Calu3 (cell line): ENCODE measurements at regions not wholly inside any gene's neighbourhood (a gene's known extent, or its start where the extent isn't known, plus 50 kb on each side); places are given as distances from the start of the nearest gene placed in this dataset.

ENCODE experiments used
- BruUV-seq: library from RNA; stranded (reverse); fragments of 400-500 nt; replicated peaks from 2 replicates; lab custom pipeline; 2021; lab: Mats Ljungman, UMichigan
- CTCF ChIA-PET: fragments of 300-600 bp; sonication (Branson Sonifier 250); formaldehyde crosslinking; loops from one replicate; lab custom pipeline; 2022; ENCODE audit warnings: antibody characterized with exemption; lab: Charles Lee
- DNase-seq: peaks from one replicate; pipeline ENCODE4 v3.0.0; 2022
- H3K27ac Mint-ChIP-seq: one replicate; pipeline ENCODE4 v1.8.0; 2022; ENCODE audit warnings: mixed read lengths; ENCODE audit not compliant: unreplicated experiment
- H3K27me3 Mint-ChIP-seq: one replicate; pipeline ENCODE4 v1.8.0; 2022; ENCODE audit warnings: mixed read lengths; ENCODE audit not compliant: unreplicated experiment
- H3K36me3 Mint-ChIP-seq: one replicate; pipeline ENCODE4 v1.8.0; 2022; ENCODE audit warnings: mild to moderate bottlenecking, moderate library complexity, mixed read lengths; ENCODE audit not compliant: insufficient read depth, unreplicated experiment
- H3K4me1 Mint-ChIP-seq: one replicate; pipeline ENCODE4 v1.8.0; 2022; ENCODE audit warnings: mild to moderate bottlenecking, low read depth, mixed read lengths; ENCODE audit not compliant: unreplicated experiment
- H3K4me3 Mint-ChIP-seq: one replicate; pipeline ENCODE4 v1.8.0; 2022; ENCODE audit warnings: mild to moderate bottlenecking, low read depth, moderate library complexity, mixed read lengths; ENCODE audit not compliant: unreplicated experiment
- H3K9me3 Mint-ChIP-seq: one replicate; pipeline ENCODE4 v1.8.0; 2022; ENCODE audit warnings: low read depth, mixed read lengths; ENCODE audit not compliant: unreplicated experiment
- intact Hi-C: fragments of 100-400 bp; cut with micrococcal nuclease; formaldehyde crosslinking; loops from one replicate; pipeline ENCODE4 v1.10.0; 2022; ENCODE audit not compliant: unreplicated experiment
- TF ChIP-seq, protein P1 (sequence below): fragments of 200-600 bp; IDR thresholded peaks from one replicate; pipeline ENCODE4 v1.8.0; 2022; ENCODE audit warnings: antibody characterized with exemption; ENCODE audit not compliant: unreplicated experiment

DNA sequence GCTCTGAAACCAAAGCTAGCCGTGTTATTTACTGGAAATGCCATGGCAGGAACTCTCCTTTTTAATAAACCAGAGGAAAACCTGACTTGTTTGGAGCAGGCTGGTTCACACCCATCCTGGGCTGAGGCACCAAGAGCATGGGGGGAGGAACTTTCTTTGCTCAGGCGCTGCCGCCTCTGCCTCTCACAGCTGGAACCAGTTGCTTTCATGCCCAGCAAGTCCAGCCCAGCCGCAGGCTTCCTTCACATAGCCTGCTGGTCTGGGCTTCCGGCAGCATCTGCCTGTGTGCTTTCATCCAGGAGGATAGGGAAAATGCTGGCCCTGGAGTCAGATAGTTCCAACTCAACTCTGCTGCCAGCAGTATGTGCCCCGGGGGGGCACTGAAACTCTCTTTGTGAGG is 88.1 kb upstream of the ASIC2 start:
- Mint-ChIP-seq H3K27ac (no peak overlapping the region), H3K4me1 (no peaks in the 10 kb centered on the region), H3K27me3 (peaks cover 43% of the 10 kb centered on the region), H3K9me3 (no peaks in the 10 kb centered on the region), H3K36me3 (no peaks in the 10 kb centered on the region), H3K4me3 (no peak overlapping the region)
- BruUV-seq, result no TSS peak
- intact Hi-C loops, result no loop called here
- CTCF ChIA-PET, result no interaction called here
- no peak for DNase-seq
- TF ChIP-seq, protein P1, sequence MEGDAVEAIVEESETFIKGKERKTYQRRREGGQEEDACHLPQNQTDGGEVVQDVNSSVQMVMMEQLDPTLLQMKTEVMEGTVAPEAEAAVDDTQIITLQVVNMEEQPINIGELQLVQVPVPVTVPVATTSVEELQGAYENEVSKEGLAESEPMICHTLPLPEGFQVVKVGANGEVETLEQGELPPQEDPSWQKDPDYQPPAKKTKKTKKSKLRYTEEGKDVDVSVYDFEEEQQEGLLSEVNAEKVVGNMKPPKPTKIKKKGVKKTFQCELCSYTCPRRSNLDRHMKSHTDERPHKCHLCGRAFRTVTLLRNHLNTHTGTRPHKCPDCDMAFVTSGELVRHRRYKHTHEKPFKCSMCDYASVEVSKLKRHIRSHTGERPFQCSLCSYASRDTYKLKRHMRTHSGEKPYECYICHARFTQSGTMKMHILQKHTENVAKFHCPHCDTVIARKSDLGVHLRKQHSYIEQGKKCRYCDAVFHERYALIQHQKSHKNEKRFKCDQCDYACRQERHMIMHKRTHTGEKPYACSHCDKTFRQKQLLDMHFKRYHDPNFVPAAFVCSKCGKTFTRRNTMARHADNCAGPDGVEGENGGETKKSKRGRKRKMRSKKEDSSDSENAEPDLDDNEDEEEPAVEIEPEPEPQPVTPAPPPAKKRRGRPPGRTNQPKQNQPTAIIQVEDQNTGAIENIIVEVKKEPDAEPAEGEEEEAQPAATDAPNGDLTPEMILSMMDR, result no peak

DNA sequence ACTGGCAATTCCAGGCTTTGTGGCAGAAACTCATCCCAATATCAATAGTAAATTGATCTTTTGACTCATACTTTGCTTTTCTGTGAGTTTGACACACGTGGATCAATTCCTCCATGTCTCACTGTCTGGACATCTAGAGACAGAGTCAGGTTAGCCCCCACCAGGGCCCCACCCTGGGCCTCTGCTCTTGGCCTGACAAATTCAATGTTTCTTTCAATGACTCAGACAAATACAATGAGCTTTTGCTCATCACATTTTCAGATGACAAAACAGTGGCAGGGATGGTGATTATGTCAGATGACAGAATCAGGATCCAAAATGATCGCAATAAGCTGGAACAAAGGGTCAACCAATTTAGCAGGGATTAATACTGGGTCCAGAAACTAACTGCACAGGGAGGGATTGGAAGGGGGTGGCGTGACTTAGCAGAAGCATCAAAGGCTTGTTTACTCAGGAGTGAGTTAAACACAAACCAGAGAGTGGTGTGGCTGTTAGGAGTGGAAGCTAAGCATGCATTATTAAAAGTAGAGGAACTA is 90.5 kb upstream of the ASIC2 start:
- no TSS peak for BruUV-seq
- no peak overlapping the region for H3K27ac Mint-ChIP-seq
- TF ChIP-seq, protein P1, result no peak
- no peaks in the 10 kb centered on the region for H3K4me1 Mint-ChIP-seq
- CTCF ChIA-PET, result no interaction called here
- intact Hi-C loops, result no loop called here
- H3K4me3 Mint-ChIP-seq, result no peak overlapping the region
- peaks cover 60% of the 10 kb centered on the region for H3K27me3 Mint-ChIP-seq
- no peaks in the 10 kb centered on the region for H3K9me3 Mint-ChIP-seq
- no peaks in the 10 kb centered on the region for H3K36me3 Mint-ChIP-seq
- no peak for DNase-seq

DNA sequence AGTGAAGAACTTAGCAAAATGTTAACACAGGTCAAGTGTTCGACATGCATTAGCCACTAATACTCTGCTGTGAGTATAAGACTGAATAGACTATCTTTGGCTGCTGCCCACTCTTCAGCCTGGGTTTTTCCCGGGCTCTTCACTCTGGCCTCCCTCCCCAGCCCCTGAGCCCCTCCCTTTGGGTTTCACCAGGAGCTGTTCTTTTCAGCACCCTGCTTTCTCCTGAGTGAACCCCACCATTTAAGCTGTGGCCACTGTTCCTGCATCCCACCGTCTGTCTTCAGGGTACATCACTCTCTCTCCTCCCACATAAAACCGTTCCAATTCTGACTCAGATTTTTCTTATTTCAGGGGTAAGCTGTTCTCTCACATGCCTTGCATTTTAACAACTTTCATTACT is 92.0 kb upstream of the ASIC2 start:
- no peak for DNase-seq
- Mint-ChIP-seq H3K27ac (no peak overlapping the region), H3K36me3 (no peaks in the 10 kb centered on the region), H3K9me3 (no peaks in the 10 kb centered on the region), H3K4me1 (no peaks in the 10 kb centered on the region), H3K4me3 (no peak overlapping the region), H3K27me3 (peaks cover 48% of the 10 kb centered on the region)
- TF ChIP-seq, protein P1, result no peak
- CTCF ChIA-PET, result no interaction called here
- intact Hi-C loops, result no loop called here
- BruUV-seq, result no TSS peak

DNA sequence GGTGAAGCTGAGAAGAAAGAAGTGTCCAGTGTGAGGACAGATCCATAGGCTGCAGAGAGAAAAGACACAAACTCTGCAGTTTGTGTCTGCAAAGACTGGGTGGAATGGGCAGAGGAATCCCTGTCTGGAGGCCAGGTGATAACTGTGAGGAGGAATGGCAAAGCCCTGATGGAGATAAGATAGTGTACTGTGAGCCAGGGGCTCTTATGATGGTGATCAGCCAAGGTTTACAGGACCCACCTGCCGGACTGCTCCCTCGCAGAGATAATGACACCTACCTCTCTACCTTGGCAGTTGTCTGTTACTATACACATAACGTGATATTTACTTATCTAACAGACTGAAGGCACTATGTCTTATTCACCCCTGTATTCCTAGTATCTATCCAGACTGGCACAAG is 92.6 kb upstream of the ASIC2 start:
- intact Hi-C loops, result no loop called here
- BruUV-seq, result no TSS peak
- no peak overlapping the region for H3K4me3 Mint-ChIP-seq
- no peaks in the 10 kb centered on the region for H3K9me3 Mint-ChIP-seq
- TF ChIP-seq, protein P1, result no peak
- H3K4me1 Mint-ChIP-seq, result no peaks in the 10 kb centered on the region
- H3K27me3 Mint-ChIP-seq, result peaks cover 48% of the 10 kb centered on the region
- H3K36me3 Mint-ChIP-seq, result no peaks in the 10 kb centered on the region
- no peak overlapping the region for H3K27ac Mint-ChIP-seq
- CTCF ChIA-PET, result no interaction called here
- no peak for DNase-seq
